Fibroblast of lung (primary cell): ENCODE measurements at regions not wholly inside any gene's neighbourhood (a gene's known extent, or its start where the extent isn't known, plus 50 kb on each side); places are given as distances from the start of the nearest gene placed in this dataset.

Experiments used
- DNase-seq, 2 donors: peaks; one replicate each; pipeline versions ENCODE4 v3.0.0 to v3.0.0-alpha.2; 2010; ENCODE audit warnings: low read depth in 2 of 2
- H2AFZ ChIP-seq: 2 replicates; pipeline ENCODE4 v1.5.1; 2012; ENCODE audit warnings: low read length, control low read depth, inconsistent platforms
- H3K27ac ChIP-seq: 2 replicates; pipeline ENCODE4 v1.5.1; 2011; ENCODE audit warnings: low read length, control low read depth; ENCODE audit not compliant: insufficient read depth
- H3K27me3 ChIP-seq: 2 replicates; pipeline ENCODE4 v1.5.1; 2011; ENCODE audit warnings: mild to moderate bottlenecking, low read length; ENCODE audit not compliant: control insufficient read depth, insufficient read depth
- H3K36me3 ChIP-seq: 2 replicates; pipeline ENCODE4 v1.5.1; 2011; ENCODE audit warnings: low read length; ENCODE audit not compliant: control insufficient read depth, insufficient read depth
- H3K4me1 ChIP-seq: 2 replicates; pipeline ENCODE4 v1.5.1; 2011; ENCODE audit warnings: low read length; ENCODE audit not compliant: control insufficient read depth, insufficient read depth; ENCODE audit errors: extremely low read depth
- H3K4me2 ChIP-seq: 2 replicates; pipeline ENCODE4 v1.5.1; 2011; ENCODE audit warnings: low read length, control low read depth; ENCODE audit not compliant: insufficient read depth; ENCODE audit errors: extremely low read depth
- H3K4me3 ChIP-seq, 4 experiments: fragments of 200-600 bp in 1 of 4; sonication (generic) in 1 of 4; replicated peaks in 1 of 4; 2 replicates each; pipeline ENCODE4 v1.5.1; 2011 to 2016; ENCODE audit warnings: low read length in 4 of 4, low read depth in 3 of 4, mild to moderate bottlenecking in 3 of 4, control low read depth in 2 of 4, inconsistent platforms in 1 of 4, mixed read lengths in 1 of 4; ENCODE audit not compliant: insufficient read depth in 1 of 4; ENCODE audit errors: control extremely low read depth in 1 of 4
- H3K79me2 ChIP-seq: 2 replicates; pipeline ENCODE4 v1.5.1; 2012; ENCODE audit warnings: mild to moderate bottlenecking, low read length, inconsistent platforms; ENCODE audit not compliant: control insufficient read depth, insufficient read depth
- H3K9ac ChIP-seq: 2 replicates; pipeline ENCODE4 v1.5.1; 2011; ENCODE audit warnings: mild to moderate bottlenecking, low read length, control low read depth; ENCODE audit not compliant: insufficient read depth
- H3K9me3 ChIP-seq: 2 replicates; pipeline ENCODE4 v1.5.1; 2012; ENCODE audit warnings: low read depth, low read length; ENCODE audit not compliant: control insufficient read depth, insufficient read depth
- H4K20me1 ChIP-seq: 2 replicates; pipeline ENCODE4 v1.5.1; 2011; ENCODE audit warnings: low read length; ENCODE audit not compliant: control insufficient read depth, insufficient read depth; ENCODE audit errors: extremely low read depth
- EZH2 ChIP-seq: IDR thresholded peaks from 2 replicates; pipeline ENCODE4 v1.5.1; 2012; ENCODE audit warnings: low read length, control low read depth, mild to moderate bottlenecking; ENCODE audit errors: missing control alignments
- TF ChIP-seq, protein P1 (sequence below), 2 donors: IDR thresholded peaks in 1 of 2; conservative IDR thresholded peaks in 1 of 2; 1 replicate in 1 of 2; 2 replicates in 1 of 2; pipeline ENCODE4 v1.5.1; 2011 to 2012; ENCODE audit warnings: low read length in 2 of 2, control low read depth in 1 of 2, inconsistent platforms in 1 of 2, low read depth in 1 of 2, mild to moderate bottlenecking in 1 of 2

DNA sequence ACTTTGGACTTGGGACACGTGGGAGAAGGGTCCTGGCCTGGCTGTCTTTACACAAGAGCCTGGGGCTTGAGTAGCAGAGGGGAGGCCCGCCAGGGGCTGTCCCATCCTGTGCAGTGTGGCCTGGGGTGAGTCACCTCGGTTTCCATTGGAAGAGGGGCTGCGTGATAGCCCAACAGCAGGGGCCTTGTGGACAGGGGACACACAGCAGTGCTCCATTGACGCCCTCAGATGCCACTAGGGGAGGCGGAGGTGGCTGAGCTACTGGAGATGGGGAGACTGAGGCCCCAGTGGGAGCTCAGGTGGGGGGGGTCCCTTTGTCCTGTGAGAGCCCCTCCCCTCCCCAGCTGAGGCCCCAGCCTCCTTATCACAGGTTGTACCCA is 50.0 kb upstream of the RNU6ATAC start:
- no peak for DNase-seq
- Histone ChIP-seq H3K4me1 (peaks cover 13% of the 10 kb centered on the region), H3K27ac (no peak overlapping the region), H2AFZ (no peak overlapping the region), H3K4me2 (no peak overlapping the region), H3K79me2 (no peaks in the 10 kb centered on the region), H3K9ac (no peak overlapping the region), H3K27me3 (no peaks in the 10 kb centered on the region), H3K36me3 (no peaks in the 10 kb centered on the region), H4K20me1 (no peaks in the 10 kb centered on the region), H3K4me3 (no peak overlapping the region), H3K9me3 (no peaks in the 10 kb centered on the region)
- TF ChIP-seq EZH2 = no peak
- TF ChIP-seq, protein P1, sequence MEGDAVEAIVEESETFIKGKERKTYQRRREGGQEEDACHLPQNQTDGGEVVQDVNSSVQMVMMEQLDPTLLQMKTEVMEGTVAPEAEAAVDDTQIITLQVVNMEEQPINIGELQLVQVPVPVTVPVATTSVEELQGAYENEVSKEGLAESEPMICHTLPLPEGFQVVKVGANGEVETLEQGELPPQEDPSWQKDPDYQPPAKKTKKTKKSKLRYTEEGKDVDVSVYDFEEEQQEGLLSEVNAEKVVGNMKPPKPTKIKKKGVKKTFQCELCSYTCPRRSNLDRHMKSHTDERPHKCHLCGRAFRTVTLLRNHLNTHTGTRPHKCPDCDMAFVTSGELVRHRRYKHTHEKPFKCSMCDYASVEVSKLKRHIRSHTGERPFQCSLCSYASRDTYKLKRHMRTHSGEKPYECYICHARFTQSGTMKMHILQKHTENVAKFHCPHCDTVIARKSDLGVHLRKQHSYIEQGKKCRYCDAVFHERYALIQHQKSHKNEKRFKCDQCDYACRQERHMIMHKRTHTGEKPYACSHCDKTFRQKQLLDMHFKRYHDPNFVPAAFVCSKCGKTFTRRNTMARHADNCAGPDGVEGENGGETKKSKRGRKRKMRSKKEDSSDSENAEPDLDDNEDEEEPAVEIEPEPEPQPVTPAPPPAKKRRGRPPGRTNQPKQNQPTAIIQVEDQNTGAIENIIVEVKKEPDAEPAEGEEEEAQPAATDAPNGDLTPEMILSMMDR (conservative IDR thresholded peaks at IDR 0.05 in 1 of 2, IDR thresholded peaks at IDR 0.05 in 1 of 2; ENCODE audit: low read depth in 1 of 2, low read length in 2 of 2) = no peak

DNA sequence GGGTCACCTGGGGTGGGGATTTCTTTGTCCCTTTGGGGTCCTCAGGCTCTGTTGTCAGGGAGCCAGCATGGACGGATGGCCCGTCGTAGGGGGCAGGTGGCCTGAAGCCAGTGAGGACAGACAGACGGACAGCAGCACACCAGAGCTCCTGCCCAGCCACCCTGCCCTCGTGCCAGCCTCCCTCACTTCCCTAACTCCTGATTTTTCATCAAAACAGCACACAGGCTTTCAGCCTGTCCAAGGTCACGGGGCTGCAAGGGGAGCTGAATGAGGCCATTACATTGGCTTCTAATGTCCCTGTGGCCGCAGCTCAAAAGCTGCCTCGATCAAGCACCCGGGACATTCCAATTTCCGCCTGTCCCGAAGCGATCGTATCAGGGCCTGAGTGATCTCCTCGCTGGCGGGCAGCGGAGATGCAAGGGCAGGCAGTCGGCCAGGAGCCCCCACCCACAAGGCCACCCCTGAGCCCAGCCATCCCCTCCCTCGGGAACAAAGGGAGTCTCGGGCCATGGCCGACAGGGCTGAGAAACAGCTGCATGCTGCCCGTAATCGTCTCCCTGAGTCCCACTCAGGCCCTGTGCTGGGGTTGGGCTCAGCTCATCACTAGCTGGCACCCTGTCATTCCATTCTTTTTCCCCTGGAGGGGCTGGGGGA is 50.5 kb upstream of the RNU6ATAC start:
- no peaks in the 10 kb centered on the region for H3K27me3 ChIP-seq
- no peak overlapping the region for H3K4me3 ChIP-seq
- TF ChIP-seq, protein P1 (conservative IDR thresholded peaks at IDR 0.05 in 1 of 2, IDR thresholded peaks at IDR 0.05 in 1 of 2; ENCODE audit: low read depth in 1 of 2, low read length in 2 of 2) = no peak
- no peak for TF ChIP-seq EZH2
- H3K9me3 ChIP-seq = no peaks in the 10 kb centered on the region
- peak overlapping the region; percentile 36 for H2AFZ ChIP-seq
- H3K9ac ChIP-seq = peak overlapping the region; percentile 36
- no peaks in the 10 kb centered on the region for H3K79me2 ChIP-seq
- H3K4me2 ChIP-seq = no peak overlapping the region
- peak overlapping the region; percentile 65 for H3K27ac ChIP-seq
- peaks cover 13% of the 10 kb centered on the region for H3K4me1 ChIP-seq
- no peak for DNase-seq
- no peaks in the 10 kb centered on the region for H3K36me3 ChIP-seq
- H4K20me1 ChIP-seq = no peaks in the 10 kb centered on the region

DNA sequence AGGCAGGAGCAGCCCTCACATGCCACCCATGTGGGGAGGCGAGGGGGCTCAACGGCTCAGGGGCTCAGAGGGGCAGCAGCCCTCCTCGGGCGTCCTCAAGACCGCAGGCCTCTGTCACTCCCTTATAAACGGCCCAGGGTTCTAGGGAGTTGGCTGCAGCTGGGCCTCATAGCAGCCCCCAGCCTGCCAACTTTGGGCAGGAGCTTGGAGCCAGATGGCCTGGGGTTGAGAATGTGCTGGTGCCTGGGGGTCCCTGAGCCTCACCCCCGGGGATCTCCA is 51.0 kb upstream of the RNU6ATAC start:
- no peak for DNase-seq
- Histone ChIP-seq H2AFZ (peak overlapping the region; percentile 36), H3K9ac (peak overlapping the region; percentile 36), H3K9me3 (no peaks in the 10 kb centered on the region), H3K4me1 (peaks cover 13% of the 10 kb centered on the region), H3K27ac (peak overlapping the region; percentile 65), H3K36me3 (no peaks in the 10 kb centered on the region), H4K20me1 (no peaks in the 10 kb centered on the region), H3K4me2 (no peak overlapping the region), H3K79me2 (no peaks in the 10 kb centered on the region), H3K4me3 (no peak overlapping the region), H3K27me3 (no peaks in the 10 kb centered on the region)
- TF ChIP-seq, protein P1 (conservative IDR thresholded peaks at IDR 0.05 in 1 of 2, IDR thresholded peaks at IDR 0.05 in 1 of 2; ENCODE audit: low read depth in 1 of 2, low read length in 2 of 2) = no peak
- TF ChIP-seq EZH2 = no peak
